HFFc6 (cell line): ENCODE measurements at regions not wholly inside any gene's neighbourhood (a gene's known extent, or its start where the extent isn't known, plus 50 kb on each side); places are given as distances from the start of the nearest gene placed in this dataset.
"Not testable (repeated sequence)": the region's sequence is repeated elsewhere in the genome, so short reads cannot be mapped to it uniquely, and the experiment has no call there.

Experiments
- DNase-seq: peaks from one replicate; pipeline ENCODE4 v3.0.0-alpha.2; 2018
- H3K27ac Mint-ChIP-seq: 2 replicates; pipeline ENCODE4 v1.8.0; 2020; ENCODE audit warnings: mild to moderate bottlenecking, mixed read lengths
- H3K27me3 Mint-ChIP-seq: 2 replicates; pipeline ENCODE4 v1.8.0; 2021; ENCODE audit warnings: mild to moderate bottlenecking, moderate library complexity, mixed read lengths; ENCODE audit not compliant: insufficient read depth
- H3K36me3 Mint-ChIP-seq: 2 replicates; pipeline ENCODE4 v1.8.0; 2021; ENCODE audit warnings: low read depth, mixed read lengths
- H3K4me1 Mint-ChIP-seq: 2 replicates; pipeline ENCODE4 v1.8.0; 2020; ENCODE audit warnings: low read depth, mixed read lengths
- H3K4me3 Mint-ChIP-seq: 2 replicates; pipeline ENCODE4 v1.8.0; 2020; ENCODE audit warnings: mild to moderate bottlenecking, moderate library complexity, mixed read lengths
- H3K9me3 Mint-ChIP-seq: 2 replicates; pipeline ENCODE4 v1.8.0; 2020; ENCODE audit warnings: mild to moderate bottlenecking, mixed read lengths
- CTCF ChIP-seq: fragments of 200-600 bp; sonication (generic); IDR thresholded peaks from 2 replicates; pipeline ENCODE4 v1.5.0; 2021; ENCODE audit warnings: antibody characterized with exemption, mild to moderate bottlenecking

GRCh38 chr4:179728305-179728704 is 2286.1 kb upstream of the AGA start:
- peaks cover 37% of the 10 kb centered on the region for H3K9me3 Mint-ChIP-seq
- H3K4me1 Mint-ChIP-seq, result no peaks in the 10 kb centered on the region
- peaks cover 9% of the 10 kb centered on the region; the same call in 1 of the 2 replicates for H3K36me3 Mint-ChIP-seq
- no peaks in the 10 kb centered on the region for H3K27me3 Mint-ChIP-seq
- H3K27ac Mint-ChIP-seq, result no peak overlapping the region
- no peak overlapping the region for H3K4me3 Mint-ChIP-seq
- no peak for DNase-seq
- no peak for TF ChIP-seq CTCF

- H3K4me3 Mint-ChIP-seq, H3K36me3 Mint-ChIP-seq, DNase-seq, H3K4me1 Mint-ChIP-seq, H3K27ac Mint-ChIP-seq, H3K27me3 Mint-ChIP-seq: not testable (repeated sequence)
- peaks cover 50% of the 10 kb centered on the region for H3K9me3 Mint-ChIP-seq
Measured at GRCh38 chr4:179736820-179737219, 2294.6 kb upstream of the AGA start.

GRCh38 chr4:179738822-179739221 is 2296.6 kb upstream of the AGA start:
- no peaks in the 10 kb centered on the region for H3K36me3 Mint-ChIP-seq
- peaks cover 41% of the 10 kb centered on the region for H3K9me3 Mint-ChIP-seq
- H3K4me1 Mint-ChIP-seq, result no peaks in the 10 kb centered on the region
- no peaks in the 10 kb centered on the region for H3K27me3 Mint-ChIP-seq
- no peak overlapping the region for H3K4me3 Mint-ChIP-seq
- TF ChIP-seq CTCF, result no peak
- no peak for DNase-seq
- H3K27ac Mint-ChIP-seq, result no peak overlapping the region

GRCh38 chr4:179747218-179747910 is 2305.1 kb upstream of the AGA start:
- Mint-ChIP-seq H3K4me3 (no peak overlapping the region), H3K9me3 (peaks cover 28% of the 10 kb centered on the region), H3K36me3 (no peaks in the 10 kb centered on the region), H3K27me3 (no peaks in the 10 kb centered on the region; the same call in 1 of the 2 replicates), H3K4me1 (no peaks in the 10 kb centered on the region), H3K27ac (no peak overlapping the region)
- no peak for TF ChIP-seq CTCF
- DNase-seq, result no peak

GRCh38 chr4:179748837-179749236 is 2306.6 kb upstream of the AGA start:
- Mint-ChIP-seq H3K36me3 (no peaks in the 10 kb centered on the region), H3K9me3 (peaks cover 33% of the 10 kb centered on the region), H3K27me3 (no peaks in the 10 kb centered on the region; the same call in 1 of the 2 replicates), H3K4me1 (no peaks in the 10 kb centered on the region), H3K4me3 (no peak overlapping the region), H3K27ac (no peak overlapping the region)
- no peak for DNase-seq
- no peak for TF ChIP-seq CTCF

GRCh38 chr4:179750374-179750773 is 2308.1 kb upstream of the AGA start:
- no peak for DNase-seq
- no peak overlapping the region for H3K4me3 Mint-ChIP-seq
- no peaks in the 10 kb centered on the region for H3K4me1 Mint-ChIP-seq
- no peak overlapping the region for H3K27ac Mint-ChIP-seq
- H3K27me3 Mint-ChIP-seq, result no peaks in the 10 kb centered on the region; the same call in 1 of the 2 replicates
- peaks cover 31% of the 10 kb centered on the region for H3K9me3 Mint-ChIP-seq
- no peak for TF ChIP-seq CTCF
- no peaks in the 10 kb centered on the region for H3K36me3 Mint-ChIP-seq
